Tibial nerve (tissue), 4 donors: ENCODE measurements at regions not wholly inside any gene's neighbourhood (a gene's known extent, or its start where the extent isn't known, plus 50 kb on each side); places are given as distances from the start of the nearest gene placed in this dataset.
"Not testable (repeated sequence)": the region's sequence is repeated elsewhere in the genome, so short reads cannot be mapped to it uniquely, and the experiment has no call there.

Source experiments
- CTCF ChIP-seq, 5 experiments: fragments of 200-600 bp in 3 of 5; fragments of 450-650 bp in 2 of 5; sonication (generic) in 3 of 5; IDR thresholded peaks; one replicate each; pipeline ENCODE4 v1.5.1; 2016 to 2019; ENCODE audit warnings: antibody characterized with exemption in 5 of 5, mild to moderate bottlenecking in 3 of 5, moderate library complexity in 2 of 5
- EP300 ChIP-seq, 2 donors: sonication (generic); formaldehyde crosslinking; IDR thresholded peaks; one replicate each; pipeline ENCODE4 v1.6.1; 2017; ENCODE audit warnings: antibody characterized with exemption in 2 of 2, mild to moderate bottlenecking in 1 of 2
- POLR2A ChIP-seq, 2 donors: fragments of 450-650 bp; IDR thresholded peaks; one replicate each; pipeline ENCODE4 v1.6.1; 2017; ENCODE audit warnings: antibody characterized with exemption in 2 of 2, mild to moderate bottlenecking in 2 of 2, moderate library complexity in 2 of 2

- TF ChIP-seq POLR2A, CTCF, EP300 (IDR thresholded peaks at IDR 0.05): not testable (repeated sequence)
Observed at GRCh38 chr14:105995011-105995710, 468.8 kb downstream of the TMEM121 start.
